Gastrocnemius medialis (tissue), 4 donors: ENCODE measurements at regions not wholly inside any gene's neighbourhood (a gene's known extent, or its start where the extent isn't known, plus 50 kb on each side); places are given as distances from the start of the nearest gene placed in this dataset.

Experiments used
- ATAC-seq, 2 donors: fragments of 150-250 bp; one replicate each; pipeline ENCODE4 v1.9.1; 2016
- DNase-seq, 2 donors: peaks; one replicate each; pipeline ENCODE4 v3.0.0-alpha.2; 2019
- H3K27ac ChIP-seq, 4 donors: fragments of 200-600 bp; sonication (generic); 1 replicate in 1 of 4; 2 replicates in 3 of 4; pipeline ENCODE4 v1.5.1; 2016 to 2018; ENCODE audit warnings: mild to moderate bottlenecking in 2 of 4, moderate library complexity in 1 of 4
- H3K27me3 ChIP-seq, 3 donors: fragments of 200-600 bp; sonication (generic) in 2 of 3; 1 replicate in 1 of 3; 2 replicates in 2 of 3; pipeline versions ENCODE4 v1.5.1 to v1.6.0; 2016 to 2019; ENCODE audit warnings: mild to moderate bottlenecking in 1 of 3, moderate library complexity in 1 of 3
- H3K36me3 ChIP-seq, 2 donors: fragments of 200-600 bp; sonication (generic) in 1 of 2; one replicate each; pipeline ENCODE4 v1.5.1; 2017 to 2018
- H3K4me1 ChIP-seq, 2 donors: fragments of 200-600 bp; sonication (generic) in 1 of 2; one replicate each; pipeline ENCODE4 v1.5.1; 2016 to 2017; ENCODE audit warnings: mild to moderate bottlenecking in 2 of 2
- H3K4me3 ChIP-seq, 4 donors: fragments of 200-600 bp; sonication (generic) in 3 of 4; 1 replicate in 1 of 4; 2 replicates in 3 of 4; pipeline ENCODE4 v1.5.1; 2016 to 2019; ENCODE audit warnings: mild to moderate bottlenecking in 2 of 4
- H3K9me3 ChIP-seq, 3 donors: fragments of 200-600 bp; sonication (generic) in 2 of 3; 1 replicate in 1 of 3; 2 replicates in 2 of 3; pipeline ENCODE4 v1.5.1; 2016 to 2019
- POLR2A ChIP-seq, 2 donors: fragments of 450-650 bp; IDR thresholded peaks; one replicate each; pipeline ENCODE4 v1.6.1; 2017; ENCODE audit warnings: antibody characterized with exemption in 2 of 2, mild to moderate bottlenecking in 2 of 2, moderate library complexity in 2 of 2
- in situ Hi-C, 4 donors: fragments of 200-750 bp; cut with MboI; loops; one replicate each; pipeline versions ENCODE4 v1.15.0 to v1.8.0; 2017; ENCODE audit warnings: low sequenced_read_pairs in 4 of 4
- intact Hi-C: fragments of 100-400 bp; cut with DNase I; formaldehyde crosslinking; loops from one replicate; pipeline ENCODE4 v1.15.1; 2023; ENCODE audit warnings: low total_unique reads
- TF ChIP-seq, protein P1 (sequence below), 5 experiments: fragments of 450-650 bp in 3 of 5; fragments of 200-600 bp in 2 of 5; sonication (generic) in 2 of 5; IDR thresholded peaks in 4 of 5; conservative IDR thresholded peaks in 1 of 5; 1 replicate in 4 of 5; 2 replicates in 1 of 5; pipeline ENCODE4 v1.5.1; 2016 to 2019; ENCODE audit warnings: antibody characterized with exemption in 5 of 5, mild to moderate bottlenecking in 3 of 5, moderate library complexity in 3 of 5

DNA sequence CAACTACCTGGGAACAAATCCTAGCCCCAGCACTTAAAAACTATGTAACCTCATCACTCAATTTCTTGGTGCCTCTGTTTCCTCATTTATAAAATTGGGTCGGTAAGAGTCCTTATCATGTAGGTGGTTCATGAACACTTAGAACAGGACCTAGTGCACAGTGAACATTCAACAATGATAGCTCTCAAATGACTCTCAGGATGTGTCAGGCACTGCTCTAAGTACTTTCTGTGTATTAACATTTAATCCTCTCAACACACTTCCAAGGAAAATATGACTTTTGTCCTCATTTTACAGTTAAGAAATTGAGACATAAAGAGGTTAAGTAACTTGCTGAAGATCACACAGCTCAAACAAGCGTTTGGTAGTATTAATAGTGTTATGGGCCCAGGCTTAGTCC, 202.1 kb upstream of the KLF4 start:
- Histone ChIP-seq H3K4me1 (no peaks in the 10 kb centered on the region), H3K27ac (no peak overlapping the region), H3K27me3 (no peaks in the 10 kb centered on the region), H3K4me3 (no peak overlapping the region), H3K9me3 (no peaks in the 10 kb centered on the region), H3K36me3 (no peaks in the 10 kb centered on the region)
- intact Hi-C loops (no loop called here), in situ Hi-C loops (no loop called here)
- DNase-seq, result no peak
- TF ChIP-seq, protein P1, sequence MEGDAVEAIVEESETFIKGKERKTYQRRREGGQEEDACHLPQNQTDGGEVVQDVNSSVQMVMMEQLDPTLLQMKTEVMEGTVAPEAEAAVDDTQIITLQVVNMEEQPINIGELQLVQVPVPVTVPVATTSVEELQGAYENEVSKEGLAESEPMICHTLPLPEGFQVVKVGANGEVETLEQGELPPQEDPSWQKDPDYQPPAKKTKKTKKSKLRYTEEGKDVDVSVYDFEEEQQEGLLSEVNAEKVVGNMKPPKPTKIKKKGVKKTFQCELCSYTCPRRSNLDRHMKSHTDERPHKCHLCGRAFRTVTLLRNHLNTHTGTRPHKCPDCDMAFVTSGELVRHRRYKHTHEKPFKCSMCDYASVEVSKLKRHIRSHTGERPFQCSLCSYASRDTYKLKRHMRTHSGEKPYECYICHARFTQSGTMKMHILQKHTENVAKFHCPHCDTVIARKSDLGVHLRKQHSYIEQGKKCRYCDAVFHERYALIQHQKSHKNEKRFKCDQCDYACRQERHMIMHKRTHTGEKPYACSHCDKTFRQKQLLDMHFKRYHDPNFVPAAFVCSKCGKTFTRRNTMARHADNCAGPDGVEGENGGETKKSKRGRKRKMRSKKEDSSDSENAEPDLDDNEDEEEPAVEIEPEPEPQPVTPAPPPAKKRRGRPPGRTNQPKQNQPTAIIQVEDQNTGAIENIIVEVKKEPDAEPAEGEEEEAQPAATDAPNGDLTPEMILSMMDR (IDR thresholded peaks at IDR 0.05 in 4 of 5, conservative IDR thresholded peaks at IDR 0.05 in 1 of 5), result no peak
- no peak for TF ChIP-seq POLR2A (IDR thresholded peaks at IDR 0.05)
- no peak for ATAC-seq

DNA sequence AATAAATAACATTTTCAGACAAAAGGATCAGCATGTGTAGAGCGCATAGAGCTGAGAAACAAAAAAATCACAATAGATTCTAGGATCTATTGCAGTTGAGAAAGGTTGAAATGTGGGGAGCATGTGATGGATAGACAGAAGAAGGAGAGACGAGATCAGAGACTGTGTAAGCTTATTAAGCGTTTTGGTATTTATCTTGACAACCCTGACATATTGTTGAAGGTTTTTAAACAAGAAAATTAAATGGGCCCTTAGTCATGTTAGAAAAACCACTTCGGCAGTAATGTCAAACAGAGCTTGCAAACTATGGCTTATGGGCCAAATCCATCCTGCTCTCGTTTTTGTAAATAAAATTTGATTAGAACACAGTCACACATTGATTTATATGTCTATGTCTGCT, 200.5 kb upstream of the KLF4 start:
- TF ChIP-seq, protein P1 (IDR thresholded peaks at IDR 0.05 in 4 of 5, conservative IDR thresholded peaks at IDR 0.05 in 1 of 5), result no peak
- TF ChIP-seq POLR2A (IDR thresholded peaks at IDR 0.05), result no peak
- no peaks in the 10 kb centered on the region for H3K36me3 ChIP-seq
- H3K4me3 ChIP-seq, result no peak overlapping the region
- DNase-seq (no peak), ATAC-seq (no peak)
- no peaks in the 10 kb centered on the region for H3K27me3 ChIP-seq
- intact Hi-C loops (no loop called here), in situ Hi-C loops (no loop called here)
- no peaks in the 10 kb centered on the region for H3K9me3 ChIP-seq
- no peak overlapping the region for H3K27ac ChIP-seq
- H3K4me1 ChIP-seq, result peaks cover 0 to 7% of the 10 kb centered on the region in 2 donors

DNA sequence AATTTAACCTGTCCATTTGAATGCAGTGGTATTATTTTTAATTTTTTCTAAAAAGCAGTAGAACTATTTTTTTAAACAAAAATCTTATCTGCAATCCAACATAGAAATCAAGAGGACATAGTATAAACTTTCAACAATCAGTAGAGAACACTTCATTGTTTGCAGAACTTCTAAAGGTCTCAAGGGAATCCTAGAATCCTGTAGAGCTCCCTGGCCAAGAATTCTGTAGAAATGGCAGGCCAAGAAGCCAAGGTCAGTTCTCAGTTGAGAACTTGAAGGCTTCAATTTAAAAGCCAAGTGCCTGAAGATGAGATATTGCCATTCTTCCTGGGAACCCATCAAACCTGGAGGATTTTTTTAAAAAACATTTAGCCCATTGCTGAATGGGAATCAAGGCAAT, 199.2 kb upstream of the KLF4 start:
- H3K27ac ChIP-seq, result no peak overlapping the region
- in situ Hi-C loops, result no loop called here
- H3K27me3 ChIP-seq, result no peaks in the 10 kb centered on the region
- no peaks in the 10 kb centered on the region for H3K36me3 ChIP-seq
- no peak for TF ChIP-seq POLR2A (IDR thresholded peaks at IDR 0.05)
- TF ChIP-seq, protein P1 (IDR thresholded peaks at IDR 0.05 in 4 of 5, conservative IDR thresholded peaks at IDR 0.05 in 1 of 5), result no peak
- H3K4me1 ChIP-seq, result peaks cover 0 to 10% of the 10 kb centered on the region in 2 donors
- no peaks in the 10 kb centered on the region for H3K9me3 ChIP-seq
- intact Hi-C loops, result no loop called here
- DNase-seq (no peak), ATAC-seq (no peak)
- H3K4me3 ChIP-seq, result no peak overlapping the region

DNA sequence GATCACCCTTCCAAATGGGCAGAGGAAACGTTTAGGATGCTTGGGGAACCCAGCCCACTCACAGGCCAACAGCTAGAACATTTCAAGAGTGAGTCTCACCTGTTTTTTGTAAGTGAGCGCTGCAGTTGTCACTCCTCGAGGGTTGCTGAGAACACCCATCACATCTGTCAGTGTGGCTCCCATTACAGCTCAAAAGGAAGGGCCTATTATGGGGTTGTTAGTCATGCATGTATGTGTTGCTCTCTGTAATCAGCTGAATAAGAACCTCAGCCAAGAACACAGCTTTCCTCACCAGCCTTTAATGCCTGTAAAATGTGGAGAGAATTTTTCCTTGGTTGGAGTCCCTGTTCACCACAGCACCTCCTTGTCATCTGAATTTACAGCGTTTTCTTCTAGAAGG, 196.3 kb upstream of the KLF4 start:
- peak overlapping the region; percentile 28 to 71 (median 64) for H3K27ac ChIP-seq
- no peak overlapping the region for H3K4me3 ChIP-seq
- H3K4me1 ChIP-seq, result peaks cover 0 to 10% of the 10 kb centered on the region in 2 donors
- TF ChIP-seq, protein P1 (IDR thresholded peaks at IDR 0.05 in 4 of 5, conservative IDR thresholded peaks at IDR 0.05 in 1 of 5), result no peak
- no peak for TF ChIP-seq POLR2A (IDR thresholded peaks at IDR 0.05)
- H3K9me3 ChIP-seq, result no peaks in the 10 kb centered on the region
- intact Hi-C loops (loop anchor here (2.0 kb wide), 2 partner anchors 47 to 65 kb away; no protein-coding TSS in a partner anchor), in situ Hi-C loops (no loop called here)
- H3K27me3 ChIP-seq, result no peaks in the 10 kb centered on the region
- no peaks in the 10 kb centered on the region for H3K36me3 ChIP-seq
- ATAC-seq, result peak; percentile 100
- DNase-seq, result peak; percentile 58 to 76

- intact Hi-C loops, result no loop called here
- peak overlapping the region; percentile 21 to 70 (median 48) for H3K27ac ChIP-seq
These were observed 195.8 kb upstream of the KLF4 start for GRCh38 chr9:107685376-107685775.

More at GRCh38 chr9:107685376-107685775, 195.8 kb upstream of the KLF4 start:
- Histone ChIP-seq H3K4me3 (no peak overlapping the region), H3K36me3 (no peaks in the 10 kb centered on the region), H3K9me3 (no peaks in the 10 kb centered on the region), H3K27me3 (no peaks in the 10 kb centered on the region), H3K4me1 (peaks cover 0 to 10% of the 10 kb centered on the region in 2 donors)
- ATAC-seq, result no peak
- in situ Hi-C loops, result no loop called here
- DNase-seq, result no peak
- no peak for TF ChIP-seq POLR2A (IDR thresholded peaks at IDR 0.05)
- TF ChIP-seq, protein P1 (IDR thresholded peaks at IDR 0.05 in 4 of 5, conservative IDR thresholded peaks at IDR 0.05 in 1 of 5), result no peak
